HG03139 (cell line): ENCODE measurements at regions not wholly inside any gene's neighbourhood (a gene's known extent, or its start where the extent isn't known, plus 50 kb on each side); places are given as distances from the start of the nearest gene placed in this dataset.
"Not testable (repeated sequence)": the region's sequence is repeated elsewhere in the genome, so short reads cannot be mapped to it uniquely, and the experiment has no call there.

Source experiments
- ATAC-seq: cut with Tn5 transposase; IDR thresholded peaks from one replicate; pipeline ENCODE4 v1.9.1; 2021; ENCODE audit not compliant: unreplicated experiment

GRCh38 chr1:188778578-188778977 lies 1699.1 kb downstream of the BRINP3 start:
- no peak for ATAC-seq

GRCh38 chr1:188782220-188782841 lies 1695.3 kb downstream of the BRINP3 start:
- ATAC-seq: no peak

- ATAC-seq: no peak
Measured at GRCh38 chr1:188794969-188795368, 1682.7 kb downstream of the BRINP3 start.

- not testable (repeated sequence) for ATAC-seq
Measured at GRCh38 chr1:188812153-188812552, 1665.5 kb downstream of the BRINP3 start.

GRCh38 chr1:188812836-188813573 lies 1664.7 kb downstream of the BRINP3 start:
- ATAC-seq: not testable (repeated sequence)

GRCh38 chr1:188817814-188818213 lies 1659.8 kb downstream of the BRINP3 start:
- ATAC-seq: no peak

- ATAC-seq: no peak
Measured at GRCh38 chr1:188822248-188822647, 1655.4 kb downstream of the BRINP3 start.

- ATAC-seq: no peak
Measured at GRCh38 chr1:188825471-188825870, 1652.2 kb downstream of the BRINP3 start.

GRCh38 chr1:188826800-188827199 lies 1650.9 kb downstream of the BRINP3 start:
- no peak for ATAC-seq

GRCh38 chr1:188827400-188827799 lies 1650.3 kb downstream of the BRINP3 start:
- ATAC-seq: no peak

GRCh38 chr1:188841111-188841696 lies 1636.5 kb downstream of the BRINP3 start:
- not testable (repeated sequence) for ATAC-seq

GRCh38 chr1:188846468-188846867 lies 1631.2 kb downstream of the BRINP3 start:
- no peak for ATAC-seq

GRCh38 chr1:188857526-188858087 lies 1620.1 kb downstream of the BRINP3 start:
- no peak for ATAC-seq

- no peak for ATAC-seq
Measured at GRCh38 chr1:188867614-188868013, 1610.0 kb downstream of the BRINP3 start.

GRCh38 chr1:188871164-188871563 lies 1606.5 kb downstream of the BRINP3 start:
- no peak for ATAC-seq

- ATAC-seq: no peak
Measured at GRCh38 chr1:188872376-188872775, 1605.3 kb downstream of the BRINP3 start.

- ATAC-seq: no peak
Measured at GRCh38 chr1:188877668-188878067, 1600.0 kb downstream of the BRINP3 start.

- no peak for ATAC-seq
Measured at GRCh38 chr1:188888386-188888785, 1589.3 kb downstream of the BRINP3 start.

- no peak for ATAC-seq
Measured at GRCh38 chr1:188889166-188889565, 1588.5 kb downstream of the BRINP3 start.

- ATAC-seq: no peak
Measured at GRCh38 chr1:188891958-188892357, 1585.7 kb downstream of the BRINP3 start.

- ATAC-seq: no peak
Measured at GRCh38 chr1:188895611-188896010, 1582.1 kb downstream of the BRINP3 start.

GRCh38 chr1:188903241-188903640 lies 1574.4 kb downstream of the BRINP3 start:
- ATAC-seq: no peak
